GM21381 (cell line): ENCODE measurements at regions not wholly inside any gene's neighbourhood (a gene's known extent, or its start where the extent isn't known, plus 50 kb on each side); places are given as distances from the start of the nearest gene placed in this dataset.
A peak's percentile ranks its signal among the peaks of the same experiment; 100 is the strongest.

Source experiments
- ATAC-seq: cut with Tn5 transposase; IDR thresholded peaks from one replicate; pipeline ENCODE4 v1.9.1; 2021; ENCODE audit warnings: mild to moderate bottlenecking, moderate library complexity; ENCODE audit not compliant: unreplicated experiment

GRCh38 chr11:129723146-129723760 lies 92.4 kb upstream of the TMEM45B start:
- no peak for ATAC-seq

GRCh38 chr11:129723761-129724162 lies 91.9 kb upstream of the TMEM45B start:
- ATAC-seq: no peak

GRCh38 chr11:129724866-129725265 lies 90.8 kb upstream of the TMEM45B start:
- no peak for ATAC-seq

- no peak for ATAC-seq
These were observed 89.5 kb upstream of the TMEM45B start for GRCh38 chr11:129726179-129726578.

GRCh38 chr11:129728581-129728980 lies 87.1 kb upstream of the TMEM45B start:
- no peak for ATAC-seq

- no peak for ATAC-seq
These were observed 86.4 kb upstream of the TMEM45B start for GRCh38 chr11:129729216-129729615.

GRCh38 chr11:129729823-129730222 lies 85.8 kb upstream of the TMEM45B start:
- ATAC-seq: no peak

- ATAC-seq: no peak
These were observed 84.3 kb upstream of the TMEM45B start for GRCh38 chr11:129731316-129731715.

- no peak for ATAC-seq
These were observed 82.7 kb upstream of the TMEM45B start for GRCh38 chr11:129732941-129733340.

- no peak for ATAC-seq
These were observed 82.3 kb upstream of the TMEM45B start for GRCh38 chr11:129733384-129733783.

GRCh38 chr11:129733981-129734380 lies 81.7 kb upstream of the TMEM45B start:
- ATAC-seq: no peak

GRCh38 chr11:129734654-129735053 lies 81.0 kb upstream of the TMEM45B start:
- ATAC-seq: no peak

- ATAC-seq: no peak
These were observed 77.8 kb upstream of the TMEM45B start for GRCh38 chr11:129737831-129738230.

GRCh38 chr11:129738242-129738641 lies 77.4 kb upstream of the TMEM45B start:
- no peak for ATAC-seq

- no peak for ATAC-seq
These were observed 76.3 kb upstream of the TMEM45B start for GRCh38 chr11:129739339-129739738.

GRCh38 chr11:129740125-129740719 lies 75.4 kb upstream of the TMEM45B start:
- no peak for ATAC-seq

- ATAC-seq: no peak
These were observed 72.4 kb upstream of the TMEM45B start for GRCh38 chr11:129743112-129743815.

GRCh38 chr11:129747071-129747470 lies 68.6 kb upstream of the TMEM45B start:
- ATAC-seq: no peak

- no peak for ATAC-seq
These were observed 66.5 kb upstream of the TMEM45B start for GRCh38 chr11:129749141-129749540.

GRCh38 chr11:129750343-129751292 lies 65.0 kb upstream of the TMEM45B start:
- peak; percentile 89 for ATAC-seq

- ATAC-seq: no peak
These were observed 64.1 kb upstream of the TMEM45B start for GRCh38 chr11:129751511-129751910.
